HG03066 (cell line): ENCODE measurements at regions not wholly inside any gene's neighbourhood (a gene's known extent, or its start where the extent isn't known, plus 50 kb on each side); places are given as distances from the start of the nearest gene placed in this dataset.
"Not testable (repeated sequence)": the region's sequence is repeated elsewhere in the genome, so short reads cannot be mapped to it uniquely, and the experiment has no call there.

Experiments
- ATAC-seq: cut with Tn5 transposase; IDR thresholded peaks from one replicate; pipeline ENCODE4 v1.9.1; 2021; ENCODE audit warnings: low read depth; ENCODE audit not compliant: unreplicated experiment

DNA sequence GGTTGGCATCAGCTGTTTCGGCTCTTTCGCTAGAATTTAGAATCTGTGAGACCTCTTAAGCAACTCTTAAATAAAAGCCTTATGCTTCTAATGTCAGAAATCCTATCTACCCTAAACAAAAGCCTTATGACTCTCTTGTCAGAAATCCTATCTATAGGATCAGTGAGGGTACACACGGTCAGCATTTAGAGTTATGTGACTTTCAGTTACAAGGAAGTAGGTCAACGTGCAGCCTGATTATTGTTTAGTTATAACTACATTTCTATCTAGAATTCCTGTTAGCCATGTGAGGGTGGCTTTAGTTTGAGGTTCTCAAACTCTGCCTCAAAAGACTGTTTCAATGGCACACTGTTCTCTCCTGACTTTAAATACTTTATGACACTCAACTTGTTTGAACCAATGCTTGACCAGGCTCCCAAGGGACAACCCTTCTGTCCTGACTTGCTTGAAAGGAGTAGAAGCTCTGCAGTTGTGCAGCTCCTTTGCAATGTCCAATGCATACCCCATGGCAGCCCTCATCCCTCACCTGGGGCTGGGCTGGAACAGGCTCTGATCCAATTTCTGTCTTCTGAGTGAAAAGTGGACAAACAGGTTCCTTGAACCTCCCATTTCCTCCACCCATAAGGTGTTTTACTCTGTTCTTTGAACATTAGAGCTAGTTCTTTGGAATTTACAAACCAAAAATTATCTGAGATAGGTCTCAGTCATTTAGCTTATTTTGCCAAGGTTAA lies 251.6 kb upstream of the PIK3R1 start:
- no peak for ATAC-seq

- no peak for ATAC-seq
Observed at GRCh38 chr5:67960939-67961338, 254.6 kb upstream of the PIK3R1 start.

DNA sequence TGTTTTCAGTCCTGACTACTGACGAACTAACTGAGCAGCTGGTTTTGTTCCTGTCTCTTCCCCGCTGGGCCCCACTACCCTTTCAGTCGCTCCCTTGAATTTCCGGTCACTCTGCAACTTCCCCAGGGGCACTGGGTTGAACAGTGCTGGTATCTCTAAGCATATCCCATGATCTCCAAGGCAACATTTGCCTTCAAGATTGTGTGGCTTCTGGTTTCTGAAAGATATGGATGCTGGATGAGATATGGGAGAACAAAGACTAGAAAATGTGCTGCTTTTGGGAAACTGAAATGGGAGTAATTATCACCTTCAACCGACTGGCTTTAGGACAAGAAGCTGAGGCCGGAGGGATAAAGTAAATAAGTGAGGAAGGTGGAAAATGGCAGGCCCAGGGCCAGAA lies 258.2 kb upstream of the PIK3R1 start:
- ATAC-seq, result no peak

DNA sequence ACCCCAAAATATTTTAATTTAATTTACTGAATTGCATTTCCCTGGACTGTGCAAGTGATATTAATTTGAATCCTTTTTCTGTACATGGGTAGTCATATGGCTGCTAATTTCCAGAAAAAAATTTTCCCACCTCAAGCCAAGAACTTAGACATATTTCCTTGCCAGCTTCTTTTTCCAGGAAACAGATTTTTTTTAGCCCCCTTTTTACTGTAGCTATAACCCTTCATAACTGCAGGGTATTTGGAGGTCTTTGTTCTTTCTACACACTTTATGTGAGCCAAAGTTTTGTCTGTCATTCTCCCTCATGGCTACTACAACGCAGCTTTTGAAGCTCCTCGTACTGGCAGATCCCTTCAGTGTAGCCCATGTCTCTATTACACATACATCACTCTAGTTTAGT lies 261.2 kb upstream of the PIK3R1 start:
- no peak for ATAC-seq

DNA sequence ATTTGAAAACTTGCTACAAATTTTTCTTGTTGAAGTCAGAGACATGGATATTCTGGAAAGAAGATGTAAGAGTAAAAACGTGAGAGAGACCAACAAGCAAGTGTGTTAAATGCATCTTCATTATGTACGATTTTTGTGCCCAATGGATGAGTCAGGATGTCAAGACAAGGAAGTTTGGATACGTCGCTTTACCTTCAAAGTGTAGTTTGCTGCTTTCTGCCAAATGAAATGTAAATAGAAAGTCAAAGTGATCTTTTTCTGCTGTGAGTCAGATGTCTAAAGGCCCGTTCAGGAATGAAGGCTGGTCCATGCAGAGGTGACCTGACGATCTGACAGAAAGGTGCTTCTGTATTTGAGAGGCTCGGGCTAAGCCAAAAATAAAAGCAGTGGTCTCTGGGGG lies 273.1 kb upstream of the PIK3R1 start:
- ATAC-seq, result no peak

GRCh38 chr5:67941614-67942401 lies 273.7 kb upstream of the PIK3R1 start:
- no peak for ATAC-seq

DNA sequence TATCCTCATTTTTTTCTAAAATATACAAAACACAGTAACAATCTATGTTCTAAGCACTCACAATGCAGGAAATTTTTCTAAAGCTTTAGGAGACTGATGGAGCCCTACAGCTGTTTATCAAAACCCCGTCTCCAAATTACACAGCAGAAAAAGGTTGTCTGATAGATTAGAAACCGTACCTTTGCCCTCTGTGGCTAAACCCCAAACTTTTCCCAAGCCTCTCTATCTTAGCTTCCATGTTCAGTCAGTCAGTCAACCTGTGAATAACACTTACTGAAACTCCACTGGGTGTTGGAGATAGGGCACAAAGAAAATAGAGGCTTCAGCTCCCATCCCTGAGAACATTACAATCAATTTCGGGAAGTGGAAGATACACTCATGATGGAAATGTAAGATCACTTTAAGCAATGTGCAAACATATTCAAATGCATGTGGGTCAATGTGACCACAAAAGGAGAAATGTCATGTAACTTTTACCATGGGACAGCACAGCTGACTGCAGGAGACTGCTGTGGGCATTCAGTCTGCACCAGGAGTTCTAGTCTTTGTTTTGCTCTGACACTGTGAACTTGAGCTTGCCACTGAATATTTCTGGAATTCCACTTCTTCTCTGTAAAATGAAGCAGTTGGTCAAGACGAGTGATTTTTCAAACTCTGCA lies 279.5 kb upstream of the PIK3R1 start:
- no peak for ATAC-seq

DNA sequence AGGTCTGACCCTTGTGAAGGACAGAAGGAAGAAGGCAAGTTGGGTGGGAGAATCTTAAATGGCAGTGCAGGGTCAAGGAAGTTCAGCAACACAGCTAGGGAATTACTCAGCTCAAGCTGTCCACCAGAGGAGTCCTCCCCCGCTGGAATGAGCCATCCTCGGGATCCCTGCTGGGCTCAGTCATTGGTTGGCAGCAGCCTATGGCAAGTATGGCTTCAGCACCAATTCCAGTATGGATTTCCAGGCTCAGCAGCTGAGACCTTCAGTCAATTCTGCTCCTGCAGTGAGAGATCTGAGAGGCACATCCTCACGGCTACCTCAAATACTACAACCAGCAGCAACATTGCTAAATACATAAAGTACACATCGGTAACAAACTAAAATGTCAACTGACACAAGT lies 280.6 kb upstream of the PIK3R1 start:
- ATAC-seq, result no peak

- no peak for ATAC-seq
Observed at GRCh38 chr5:67925511-67925910, 290.0 kb upstream of the PIK3R1 start.

DNA sequence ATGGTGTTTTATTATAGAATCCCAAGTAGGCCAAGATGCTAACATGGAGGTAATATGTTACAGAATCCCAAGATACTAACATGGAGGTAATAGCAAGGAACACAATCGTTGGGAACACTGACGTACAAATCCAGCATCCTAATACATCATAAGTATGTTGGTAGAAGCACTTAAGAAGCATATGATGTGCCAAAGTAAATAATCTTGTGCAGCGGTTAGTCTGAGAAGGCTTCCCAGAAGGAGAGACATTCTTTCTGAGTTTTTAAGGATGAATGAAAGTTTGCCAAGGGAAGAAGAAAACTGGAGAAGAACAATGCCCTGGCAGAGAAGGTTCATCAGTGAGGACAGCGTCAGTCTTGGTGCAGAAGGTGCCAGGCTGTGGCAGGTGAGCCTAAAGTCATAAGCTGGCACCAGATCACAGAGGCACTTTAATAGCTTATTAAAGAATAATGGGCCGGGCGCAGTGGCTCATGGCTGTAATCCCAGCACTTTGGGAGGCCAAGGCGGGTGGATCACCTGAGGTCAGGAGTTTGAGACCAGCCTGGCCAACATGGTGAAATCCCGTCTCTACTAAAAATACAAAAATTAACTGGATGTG lies 294.5 kb upstream of the PIK3R1 start:
- ATAC-seq, result no peak

GRCh38 chr5:67919532-67919931 lies 296.0 kb upstream of the PIK3R1 start:
- ATAC-seq, result not testable (repeated sequence)

GRCh38 chr5:67917561-67917960 lies 298.0 kb upstream of the PIK3R1 start:
- ATAC-seq, result no peak

GRCh38 chr5:67910546-67910945 lies 305.0 kb upstream of the PIK3R1 start:
- no peak for ATAC-seq

- no peak for ATAC-seq
Observed at GRCh38 chr5:67908126-67908765, 307.3 kb upstream of the PIK3R1 start.

GRCh38 chr5:67904366-67904765 lies 311.2 kb upstream of the PIK3R1 start:
- no peak for ATAC-seq

GRCh38 chr5:67903656-67904055 lies 311.9 kb upstream of the PIK3R1 start:
- no peak for ATAC-seq

- ATAC-seq, result no peak
Observed at GRCh38 chr5:67903121-67903520, 312.4 kb upstream of the PIK3R1 start.

- ATAC-seq, result no peak
Observed at GRCh38 chr5:67902497-67902830, 313.1 kb upstream of the PIK3R1 start.

GRCh38 chr5:67901814-67902496 lies 313.6 kb upstream of the PIK3R1 start:
- ATAC-seq, result no peak

GRCh38 chr5:67900514-67900913 lies 315.0 kb upstream of the PIK3R1 start:
- no peak for ATAC-seq
